ENCODE measurements at regions not wholly inside any gene's neighbourhood (a gene's known extent, or its start where the extent isn't known, plus 50 kb on each side); places are given as distances from the start of the nearest gene placed in this dataset.
"Not testable (repeated sequence)": the region's sequence is repeated elsewhere in the genome, so short reads cannot be mapped to it uniquely, and the experiment has no call there.

GRCh38 chr6:72457738-72458137, 164.1 kb upstream of the KCNQ5 start:
- no peak for DNase-seq

DNA sequence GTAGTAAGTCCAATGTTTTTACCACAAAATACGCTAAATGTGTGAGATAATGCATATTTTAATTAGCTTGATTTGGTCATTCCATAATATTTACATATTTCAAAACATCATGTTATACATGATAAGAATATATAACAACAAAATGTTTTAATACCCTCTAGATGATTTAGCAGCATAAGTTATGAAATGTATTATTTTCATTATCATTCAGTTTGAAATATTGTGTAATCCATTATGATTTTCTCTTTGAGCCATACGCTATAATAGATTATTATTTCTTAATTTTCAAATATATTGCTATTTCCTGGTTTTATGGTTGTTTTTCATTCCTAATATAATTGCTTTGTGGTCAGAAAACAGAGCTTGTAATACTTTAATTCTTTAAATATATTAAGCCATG, 163.3 kb upstream of the KCNQ5 start:
- DNase-seq = no peak

DNA sequence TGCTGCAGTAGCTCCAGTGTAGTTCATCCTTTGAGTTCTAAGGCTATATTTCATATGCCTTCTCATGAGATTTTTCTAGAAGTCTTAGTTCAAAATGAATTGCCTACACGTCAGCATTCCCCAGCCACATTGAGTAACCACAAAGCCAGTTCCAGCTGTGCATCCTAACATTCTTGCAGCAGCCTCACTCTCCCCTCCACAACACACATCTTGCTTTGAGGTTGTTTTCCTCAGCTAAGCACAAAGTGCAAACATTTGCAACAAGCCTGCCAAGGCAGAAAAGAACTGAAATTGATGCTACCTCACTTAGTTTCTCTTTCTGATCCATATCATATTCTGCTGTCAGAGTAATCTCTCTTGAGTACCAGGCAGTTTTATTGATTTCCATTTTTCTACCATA, 160.7 kb upstream of the KCNQ5 start:
- no peak for DNase-seq

DNA sequence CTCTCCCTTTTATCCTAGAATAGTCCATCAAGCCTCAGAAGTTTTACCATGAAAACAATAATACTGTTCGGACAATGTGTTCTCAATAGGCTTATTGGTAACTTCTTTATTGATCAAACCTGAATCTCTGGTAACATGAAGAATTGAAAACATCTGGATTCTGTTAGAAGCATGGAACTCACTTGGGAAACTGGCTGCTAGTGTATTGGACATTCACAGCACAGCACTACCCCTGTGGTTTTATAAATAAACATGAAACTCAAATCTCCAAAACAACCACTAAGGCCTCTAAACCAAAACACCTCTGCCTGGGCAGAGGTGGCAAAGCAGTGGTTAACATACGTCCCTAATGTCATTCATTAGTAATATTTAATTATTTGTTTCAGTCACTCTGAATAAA, 157.6 kb upstream of the KCNQ5 start:
- no peak for DNase-seq

DNA sequence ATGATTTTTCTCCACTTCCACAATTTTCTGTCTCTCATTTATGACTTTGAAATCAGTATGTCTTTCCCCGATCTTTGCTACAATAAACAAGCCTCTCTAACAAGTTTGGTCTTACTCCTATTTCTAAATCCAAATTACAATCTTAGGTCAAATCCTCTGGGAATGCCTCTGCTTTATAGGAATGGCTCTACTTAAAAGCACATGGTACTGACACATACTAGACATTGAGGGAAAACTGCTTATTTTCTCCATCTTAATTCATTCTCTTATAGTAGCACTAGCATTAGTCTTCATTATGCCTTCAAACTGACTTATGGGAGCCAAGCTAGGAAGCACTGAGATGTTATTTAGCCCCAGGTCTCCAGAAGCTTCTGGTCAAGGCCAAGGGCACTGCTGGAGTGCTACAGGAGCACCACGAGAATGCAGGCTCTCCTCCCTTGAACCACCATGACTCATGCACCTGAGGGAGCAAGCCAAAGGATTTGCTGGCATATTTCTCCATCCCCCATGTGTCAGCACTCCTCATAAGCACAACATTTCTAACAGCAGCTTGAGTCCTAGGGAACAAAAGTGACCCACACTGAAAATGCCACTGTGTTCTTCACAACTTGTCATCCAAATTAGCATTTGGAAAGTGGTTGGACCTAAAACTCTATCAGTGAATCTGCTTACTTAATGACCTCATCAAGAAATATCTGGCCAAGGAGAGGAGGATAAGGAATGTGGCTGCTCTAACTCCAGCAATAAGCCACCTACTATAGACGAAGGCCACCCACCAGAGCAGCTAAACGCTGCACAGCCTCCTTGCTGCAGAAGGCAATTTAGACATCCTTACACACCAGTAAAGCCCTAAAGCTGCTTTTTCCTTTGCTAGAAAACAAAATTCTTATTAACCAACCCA, 156.8 kb upstream of the KCNQ5 start:
- no peak for DNase-seq

DNA sequence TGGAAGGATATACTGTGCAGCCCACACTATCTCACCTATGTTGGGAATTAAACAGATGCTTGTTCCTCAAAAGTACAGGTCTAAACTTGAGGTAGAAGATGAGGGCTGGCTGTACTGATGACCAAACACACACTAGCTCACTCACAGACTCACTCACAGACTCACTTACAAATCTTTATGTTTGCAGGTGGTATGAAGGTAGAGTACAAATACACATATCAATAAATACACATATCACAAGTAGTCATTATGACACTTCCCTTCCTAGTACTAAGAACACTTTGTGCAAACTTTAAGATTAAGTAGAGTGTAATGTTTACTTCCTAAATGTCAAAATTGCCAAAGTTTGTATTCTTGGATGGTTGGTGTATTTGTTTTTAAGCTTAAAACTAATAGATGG, 155.4 kb upstream of the KCNQ5 start:
- no peak for DNase-seq

GRCh38 chr6:72466971-72467566, 154.8 kb upstream of the KCNQ5 start:
- DNase-seq = peak; percentile 94

GRCh38 chr6:72469406-72469983, 152.4 kb upstream of the KCNQ5 start:
- DNase-seq = not testable (repeated sequence)

DNA sequence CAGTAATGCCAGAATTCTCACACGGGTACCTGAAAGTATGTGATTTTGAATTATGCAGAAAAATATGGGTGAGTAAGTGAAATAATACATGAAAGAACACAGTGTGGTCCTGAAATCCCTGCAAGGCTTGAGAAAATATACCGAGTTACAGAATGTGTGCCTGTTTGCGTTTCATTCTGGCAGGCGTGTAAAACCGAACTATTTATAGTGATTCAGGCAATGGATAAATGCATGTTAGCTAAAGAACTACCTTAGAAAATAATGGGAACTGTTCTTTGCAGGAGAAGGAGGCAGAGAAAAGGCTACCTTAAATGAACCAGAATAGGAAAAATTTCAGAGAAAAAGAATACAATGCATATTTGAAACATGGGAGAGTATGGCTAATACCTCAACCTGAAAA, 145.8 kb upstream of the KCNQ5 start:
- DNase-seq = no peak

DNA sequence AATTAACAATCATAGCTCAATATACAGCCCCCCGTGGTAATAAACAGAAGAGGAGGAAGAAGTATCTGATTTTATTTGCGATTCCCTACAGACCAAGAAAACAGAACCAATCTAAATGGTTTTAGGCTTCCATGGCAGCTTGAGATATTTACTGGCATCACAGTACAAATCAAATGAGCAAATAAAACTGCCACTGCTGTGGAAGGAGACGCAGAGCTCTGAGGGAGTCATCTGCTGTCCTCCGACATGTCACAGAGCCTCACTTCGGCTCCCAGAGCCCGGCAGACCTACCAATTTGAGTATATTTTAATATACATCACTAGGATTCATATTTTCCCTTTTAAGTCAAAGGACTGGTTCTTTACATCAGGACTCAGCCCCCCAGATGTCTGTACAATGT, 145.2 kb upstream of the KCNQ5 start:
- DNase-seq = no peak

- no peak for DNase-seq
Observed at GRCh38 chr6:72495441-72495840, 126.4 kb upstream of the KCNQ5 start.

DNA sequence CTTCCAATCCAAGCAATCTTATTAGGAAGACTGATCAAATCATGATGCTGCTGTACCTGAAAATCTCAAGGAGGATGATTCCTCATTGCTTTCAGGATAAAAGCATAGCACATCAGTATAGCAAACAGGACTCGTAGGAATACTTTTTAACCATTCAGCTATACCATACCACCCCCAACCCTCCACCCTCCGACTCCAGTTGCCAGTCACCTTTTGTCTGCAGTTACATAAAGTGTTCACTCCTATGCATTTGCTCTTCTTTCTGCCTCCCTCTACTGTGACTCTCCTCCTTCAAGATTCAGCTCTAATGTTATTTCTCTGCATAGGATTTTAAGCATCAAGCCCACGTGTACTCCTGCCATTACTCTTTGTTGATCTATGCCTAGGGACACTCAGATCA, 124.7 kb upstream of the KCNQ5 start:
- no peak for DNase-seq

GRCh38 chr6:72500669-72501068, 121.2 kb upstream of the KCNQ5 start:
- DNase-seq = no peak

DNA sequence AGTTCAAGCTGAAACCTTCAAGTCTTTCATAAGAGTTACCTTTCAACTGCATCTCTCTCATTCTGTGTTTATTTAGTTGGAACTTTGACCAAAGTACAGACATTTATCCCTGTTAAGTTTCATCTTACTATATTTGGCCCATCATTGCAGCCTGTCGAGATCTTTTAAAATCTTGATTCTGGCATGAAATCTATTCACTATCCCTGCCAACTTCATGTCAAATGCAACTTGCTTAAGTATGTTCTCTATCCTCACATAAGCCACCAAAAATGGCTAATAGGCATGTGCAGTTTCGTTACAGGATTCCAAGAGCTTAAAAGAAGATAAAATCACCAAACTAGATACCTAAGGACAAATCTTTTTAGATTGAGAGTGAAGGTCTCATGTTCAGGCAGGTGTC, 117.5 kb upstream of the KCNQ5 start:
- DNase-seq = no peak

GRCh38 chr6:72505446-72505845, 116.4 kb upstream of the KCNQ5 start:
- no peak for DNase-seq

- DNase-seq = no peak
Observed at GRCh38 chr6:72519871-72520270, 102.0 kb upstream of the KCNQ5 start.

DNA sequence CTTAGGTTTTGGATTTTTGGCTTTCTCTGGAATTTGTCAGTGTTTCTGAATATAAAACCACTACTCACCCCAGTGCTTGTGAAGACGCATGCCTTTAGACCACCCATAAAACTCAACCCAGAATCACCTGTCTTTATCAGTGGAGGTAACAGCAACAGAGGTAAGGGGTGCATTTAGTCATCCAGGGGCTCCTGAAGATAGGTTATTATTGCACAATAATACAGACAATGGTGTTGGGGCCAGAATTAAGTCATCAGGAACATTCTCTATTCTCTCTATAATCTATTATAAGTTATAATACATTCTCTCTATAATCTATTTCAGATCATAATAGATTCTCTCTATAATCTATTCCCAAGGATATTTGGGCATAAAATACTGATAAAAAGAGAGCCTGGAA, 100.2 kb upstream of the KCNQ5 start:
- no peak for DNase-seq

DNA sequence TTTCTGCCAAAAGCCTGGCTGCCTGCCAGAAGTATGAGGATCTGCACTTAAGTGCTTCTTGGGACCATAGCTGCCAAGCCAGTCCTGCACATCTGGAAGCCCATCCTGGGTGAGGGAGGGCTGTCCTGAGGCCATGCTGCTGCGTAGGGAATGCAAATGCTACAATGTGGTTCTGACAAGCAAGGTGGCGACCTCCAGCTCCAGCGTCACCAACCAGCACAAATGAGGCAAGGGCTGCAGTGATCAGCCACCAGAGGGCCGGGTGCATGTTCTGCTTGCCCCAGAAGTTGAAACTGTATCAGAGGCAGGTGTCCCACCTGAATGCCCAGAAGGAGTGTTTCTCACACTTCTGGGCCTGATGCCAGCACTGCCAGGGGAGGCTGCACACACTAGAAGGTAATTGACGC, 99.1 kb upstream of the KCNQ5 start:
- DNase-seq = peak; percentile 79

DNA sequence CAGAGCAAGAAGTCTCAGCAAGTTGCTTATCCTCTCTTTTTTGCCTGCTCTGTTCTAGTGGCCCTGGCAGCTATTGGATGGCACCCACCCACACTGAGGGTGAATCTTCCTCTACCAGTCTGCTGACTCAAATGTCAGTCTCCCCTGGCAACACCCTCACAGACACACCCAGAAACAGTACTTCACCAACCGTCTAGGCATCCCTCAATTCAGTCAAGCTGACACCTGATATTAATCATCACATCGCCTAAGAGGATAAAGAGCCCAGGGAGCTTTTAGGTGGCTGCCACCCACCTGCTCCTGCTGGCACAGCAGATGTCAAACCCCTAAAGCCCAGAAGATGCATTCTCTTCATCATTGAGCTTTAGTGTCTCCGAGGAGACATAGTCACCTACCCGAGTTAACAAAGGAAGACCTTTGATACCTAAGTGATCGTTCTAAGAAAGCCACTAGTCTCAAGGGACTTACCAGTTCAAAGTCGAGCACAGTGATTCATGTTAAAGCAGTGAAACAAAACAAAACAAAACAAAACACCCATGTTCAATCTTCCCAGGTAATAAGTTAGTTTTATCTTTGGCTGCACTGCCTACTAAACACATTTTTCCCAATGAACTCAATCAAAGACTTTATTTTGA, 97.7 kb upstream of the KCNQ5 start:
- peak; percentile 58 for DNase-seq

GRCh38 chr6:72525821-72526510, 95.9 kb upstream of the KCNQ5 start:
- no peak for DNase-seq

DNA sequence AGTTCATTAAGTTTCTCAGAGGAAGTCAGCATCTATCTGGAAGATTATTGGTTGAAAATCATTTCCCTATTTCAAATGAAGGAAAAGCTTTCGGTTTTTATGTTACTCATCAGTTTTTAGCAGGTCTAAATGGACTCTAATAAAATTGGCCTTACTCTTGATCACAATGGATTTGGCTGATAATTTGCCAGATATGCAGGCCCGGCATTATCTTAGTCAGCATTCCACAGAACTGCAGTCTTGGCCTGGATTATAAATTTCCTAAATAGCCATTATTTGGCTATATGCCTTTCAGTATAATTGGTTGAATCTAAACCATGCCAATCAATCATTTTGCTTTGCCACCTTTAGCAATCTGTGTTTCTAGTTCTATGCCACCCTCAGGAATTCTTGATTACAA, 91.7 kb upstream of the KCNQ5 start:
- no peak for DNase-seq

- no peak for DNase-seq
Observed at GRCh38 chr6:72530750-72531149, 91.1 kb upstream of the KCNQ5 start.

DNA sequence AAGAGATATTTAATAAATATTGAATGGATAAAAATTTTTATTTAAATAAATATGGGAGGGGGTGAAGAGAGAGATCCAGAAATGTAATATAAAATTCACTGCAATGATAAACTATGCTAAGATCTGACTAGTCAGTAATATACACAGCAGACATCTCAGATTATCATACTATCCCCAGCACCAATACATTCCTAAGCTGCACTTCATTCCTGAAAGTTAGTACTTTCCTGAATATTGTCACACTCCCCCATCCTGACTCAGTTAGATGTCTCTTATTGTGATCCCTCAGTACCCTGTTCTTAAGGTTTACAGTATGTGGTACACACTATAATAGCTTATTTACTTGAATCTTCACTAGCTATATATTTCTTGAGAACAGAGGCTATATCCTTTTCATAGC, 88.3 kb upstream of the KCNQ5 start:
- DNase-seq = no peak
